Liver (tissue), 3 donors: ENCODE measurements at regions not wholly inside any gene's neighbourhood (a gene's known extent, or its start where the extent isn't known, plus 50 kb on each side); places are given as distances from the start of the nearest gene placed in this dataset.

Experiments used
- TAF1 ChIP-seq: conservative IDR thresholded peaks from 2 replicates; pipeline ENCODE4 v1.6.1; 2016; ENCODE audit warnings: antibody characterized with exemption, mild to moderate bottlenecking
- TF ChIP-seq, protein P1 (sequence below): fragments of 150-350 bp; IDR thresholded peaks from 2 replicates; pipeline ENCODE4 v1.5.1; 2017; ENCODE audit warnings: improper control_type of control experiment, low read depth, low read length; ENCODE audit not compliant: missing input control
- TF ChIP-seq, protein P2 (sequence below): IDR thresholded peaks from 2 replicates; pipeline ENCODE4 v1.6.1; 2016; ENCODE audit warnings: antibody characterized with exemption
- donor health status: healthy.
- donor health status: healthy.

DNA sequence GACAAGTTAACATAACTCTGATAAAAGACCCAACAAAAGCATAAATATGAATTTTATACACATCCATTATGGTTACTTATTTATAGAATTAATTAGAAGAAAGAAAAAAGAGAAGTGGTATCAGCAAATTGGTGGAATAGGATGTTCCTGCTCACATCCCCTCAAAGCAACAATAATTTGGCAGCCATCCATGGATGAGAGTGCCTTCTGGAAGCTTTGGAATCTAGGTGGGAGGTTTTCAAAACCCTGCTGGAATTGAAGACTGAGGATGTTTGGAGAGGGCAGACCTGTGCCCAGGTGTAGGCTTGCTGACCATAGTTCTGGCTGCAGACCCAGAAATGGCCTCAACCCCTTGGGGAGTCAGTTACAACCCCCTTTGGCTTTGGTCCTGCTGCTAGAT lies 91.2 kb downstream of the EDEM1 start:
- TF ChIP-seq, protein P1, sequence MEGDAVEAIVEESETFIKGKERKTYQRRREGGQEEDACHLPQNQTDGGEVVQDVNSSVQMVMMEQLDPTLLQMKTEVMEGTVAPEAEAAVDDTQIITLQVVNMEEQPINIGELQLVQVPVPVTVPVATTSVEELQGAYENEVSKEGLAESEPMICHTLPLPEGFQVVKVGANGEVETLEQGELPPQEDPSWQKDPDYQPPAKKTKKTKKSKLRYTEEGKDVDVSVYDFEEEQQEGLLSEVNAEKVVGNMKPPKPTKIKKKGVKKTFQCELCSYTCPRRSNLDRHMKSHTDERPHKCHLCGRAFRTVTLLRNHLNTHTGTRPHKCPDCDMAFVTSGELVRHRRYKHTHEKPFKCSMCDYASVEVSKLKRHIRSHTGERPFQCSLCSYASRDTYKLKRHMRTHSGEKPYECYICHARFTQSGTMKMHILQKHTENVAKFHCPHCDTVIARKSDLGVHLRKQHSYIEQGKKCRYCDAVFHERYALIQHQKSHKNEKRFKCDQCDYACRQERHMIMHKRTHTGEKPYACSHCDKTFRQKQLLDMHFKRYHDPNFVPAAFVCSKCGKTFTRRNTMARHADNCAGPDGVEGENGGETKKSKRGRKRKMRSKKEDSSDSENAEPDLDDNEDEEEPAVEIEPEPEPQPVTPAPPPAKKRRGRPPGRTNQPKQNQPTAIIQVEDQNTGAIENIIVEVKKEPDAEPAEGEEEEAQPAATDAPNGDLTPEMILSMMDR, result no peak
- no peak for TF ChIP-seq TAF1
- TF ChIP-seq, protein P2, sequence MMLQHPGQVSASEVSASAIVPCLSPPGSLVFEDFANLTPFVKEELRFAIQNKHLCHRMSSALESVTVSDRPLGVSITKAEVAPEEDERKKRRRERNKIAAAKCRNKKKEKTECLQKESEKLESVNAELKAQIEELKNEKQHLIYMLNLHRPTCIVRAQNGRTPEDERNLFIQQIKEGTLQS, result no peak
